DOHH2 (cell line): ENCODE measurements at regions not wholly inside any gene's neighbourhood (a gene's known extent, or its start where the extent isn't known, plus 50 kb on each side); places are given as distances from the start of the nearest gene placed in this dataset.

ENCODE experiments used
- H3F3A ChIP-seq: fragments of 200-600 bp; sonication (generic), shearing (Covaris generic); 2 replicates; pipeline ENCODE4 v1.6.0; 2016; ENCODE audit warnings: antibody characterized with exemption, mild to moderate bottlenecking; ENCODE audit not compliant: control insufficient read depth, insufficient read depth
- H3K27ac ChIP-seq: fragments of 200-600 bp; sonication (generic); 2 replicates; pipeline ENCODE4 v1.5.1; 2014; ENCODE audit warnings: low read depth, mild to moderate bottlenecking, low read length, moderate library complexity
- H3K27me3 ChIP-seq: fragments of 200-600 bp; sonication (generic); 2 replicates; pipeline ENCODE4 v1.6.1; 2014; ENCODE audit warnings: mild to moderate bottlenecking, low read length, mixed read lengths; ENCODE audit not compliant: control insufficient read depth
- H3K36me3 ChIP-seq: fragments of 200-600 bp; sonication (generic); 2 replicates; pipeline ENCODE4 v1.6.1; 2014; ENCODE audit warnings: mild to moderate bottlenecking, low read length, moderate library complexity, mixed read lengths; ENCODE audit not compliant: control insufficient read depth
- H3K4me1 ChIP-seq: fragments of 200-600 bp; sonication (generic); 2 replicates; pipeline ENCODE4 v1.6.1; 2014; ENCODE audit warnings: mild to moderate bottlenecking, low read length, mixed read lengths; ENCODE audit not compliant: control insufficient read depth
- H3K4me2 ChIP-seq: fragments of 200-600 bp; sonication (generic); 2 replicates; pipeline ENCODE4 v1.6.0; 2014; ENCODE audit warnings: mild to moderate bottlenecking, low read length, moderate library complexity
- H3K4me3 ChIP-seq: fragments of 200-600 bp; sonication (generic); 2 replicates; pipeline ENCODE4 v1.5.1; 2014; ENCODE audit warnings: mild to moderate bottlenecking, low read length, mixed read lengths
- H3K79me2 ChIP-seq: fragments of 200-600 bp; sonication (generic); 2 replicates; pipeline ENCODE4 v1.6.1; 2014; ENCODE audit warnings: mild to moderate bottlenecking, low read length, mixed read lengths; ENCODE audit not compliant: control insufficient read depth
- H3K9me2 ChIP-seq: fragments of 200-600 bp; sonication (generic); replicated peaks from 2 replicates; pipeline ENCODE4 v1.6.1; 2014; ENCODE audit warnings: mild to moderate bottlenecking, low read length, mixed read lengths; ENCODE audit not compliant: control insufficient read depth
- H3K9me3 ChIP-seq: fragments of 200-600 bp; sonication (generic); 2 replicates; pipeline ENCODE4 v1.6.1; 2014; ENCODE audit warnings: antibody characterized with exemption, low read length, mixed read lengths; ENCODE audit not compliant: control insufficient read depth, insufficient read depth
- H4K20me1 ChIP-seq: fragments of 200-600 bp; sonication (generic); 2 replicates; pipeline ENCODE4 v1.6.0; 2014; ENCODE audit warnings: low read depth, mild to moderate bottlenecking, antibody characterized with exemption, low read length, moderate library complexity; ENCODE audit not compliant: control insufficient read depth, insufficient read depth
- CTCF ChIP-seq: fragments of 200-600 bp; sonication (generic); IDR thresholded peaks from one replicate; pipeline ENCODE4 v1.5.1; 2014; ENCODE audit warnings: antibody characterized with exemption, mild to moderate bottlenecking, low read depth, low read length; ENCODE audit not compliant: poor library complexity, severe bottlenecking
- EZH2phosphoT487 ChIP-seq: fragments of 200-600 bp; sonication (generic); IDR thresholded peaks from 2 replicates; pipeline ENCODE4 v1.6.1; 2017; ENCODE audit warnings: borderline replicate concordance, mild to moderate bottlenecking, antibody characterized with exemption, low read length, moderate library complexity, mixed read lengths

- H3K9me3 ChIP-seq, result no peaks in the 10 kb centered on the region
- H3K4me3 ChIP-seq, result no peak overlapping the region
- H3K27ac ChIP-seq, result no peak overlapping the region
- no peaks in the 10 kb centered on the region for H3F3A ChIP-seq
- H3K79me2 ChIP-seq, result no peaks in the 10 kb centered on the region
- H3K4me2 ChIP-seq, result no peak overlapping the region
- H3K4me1 ChIP-seq, result no peaks in the 10 kb centered on the region
- no peaks in the 10 kb centered on the region; the same call in 1 of the 2 replicates for H3K27me3 ChIP-seq
- TF ChIP-seq EZH2phosphoT487 (no peak), CTCF (no peak)
- H4K20me1 ChIP-seq, result no peaks in the 10 kb centered on the region
- H3K36me3 ChIP-seq, result no peaks in the 10 kb centered on the region
- no peaks in the 10 kb centered on the region for H3K9me2 ChIP-seq
Measured at GRCh38 chr15:94027581-94027980, 203.8 kb upstream of the MCTP2 start.

GRCh38 chr15:94026458-94027304 is 204.7 kb upstream of the MCTP2 start:
- Histone ChIP-seq H3K27me3 (no peaks in the 10 kb centered on the region; the same call in 1 of the 2 replicates), H3K9me2 (no peaks in the 10 kb centered on the region), H3K4me2 (no peak overlapping the region), H4K20me1 (no peaks in the 10 kb centered on the region), H3F3A (no peaks in the 10 kb centered on the region), H3K9me3 (no peaks in the 10 kb centered on the region), H3K4me1 (no peaks in the 10 kb centered on the region), H3K4me3 (no peak overlapping the region), H3K79me2 (no peaks in the 10 kb centered on the region), H3K36me3 (no peaks in the 10 kb centered on the region), H3K27ac (no peak overlapping the region)
- no peak for TF ChIP-seq EZH2phosphoT487
- no peak for TF ChIP-seq CTCF

GRCh38 chr15:94023531-94023930 is 207.8 kb upstream of the MCTP2 start:
- H3K4me3 ChIP-seq, result no peak overlapping the region
- H3K36me3 ChIP-seq, result no peaks in the 10 kb centered on the region
- H4K20me1 ChIP-seq, result no peaks in the 10 kb centered on the region
- no peaks in the 10 kb centered on the region; the same call in 1 of the 2 replicates for H3K27me3 ChIP-seq
- H3K9me2 ChIP-seq, result no peaks in the 10 kb centered on the region
- H3K79me2 ChIP-seq, result no peaks in the 10 kb centered on the region
- H3K4me1 ChIP-seq, result no peaks in the 10 kb centered on the region
- no peaks in the 10 kb centered on the region for H3F3A ChIP-seq
- H3K27ac ChIP-seq, result no peak overlapping the region
- H3K9me3 ChIP-seq, result no peaks in the 10 kb centered on the region
- no peak for TF ChIP-seq CTCF
- no peak for TF ChIP-seq EZH2phosphoT487
- H3K4me2 ChIP-seq, result no peak overlapping the region
